ENCODE measurements at regions not wholly inside any gene's neighbourhood (a gene's known extent, or its start where the extent isn't known, plus 50 kb on each side); places are given as distances from the start of the nearest gene placed in this dataset.

DNA sequence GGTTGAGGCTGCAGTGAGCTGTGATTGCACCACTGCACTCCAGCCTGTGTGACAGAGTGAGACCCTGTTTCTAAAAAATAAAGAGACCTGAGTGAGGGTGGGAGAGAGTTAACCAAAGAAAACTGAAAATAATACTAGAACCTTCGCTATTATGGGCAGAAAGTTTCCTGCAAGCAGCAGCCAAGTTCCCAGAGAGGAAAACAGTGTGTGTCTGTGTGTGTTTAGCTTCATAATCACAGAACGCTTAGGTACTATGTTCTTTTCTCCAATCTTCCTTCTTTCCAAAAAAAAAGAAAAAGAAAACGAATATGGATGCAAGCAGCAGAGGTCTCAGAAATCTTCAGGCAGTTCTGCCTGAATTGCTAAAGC is 170.0 kb downstream of the LY86 start:
- H3K9me2 ChIP-seq (ENCODE audit: insufficient read depth) = 0 out of 2 replicates have a peak, but pooled peaks cover 4% of the 10 kb centered on the region
- ATAC-seq = no peak
- H3K27ac ChIP-seq (ENCODE audit: low read depth) = peak overlapping the region; percentile 81; the same call in 1 of the 2 replicates
- no peaks in the 10 kb centered on the region for H3K27me3 ChIP-seq (ENCODE audit: insufficient read depth)
- H4K20me1 ChIP-seq (replicated peaks; ENCODE audit: insufficient read depth) = no peaks in the 10 kb centered on the region
- TF ChIP-seq EZH2phosphoT487 (IDR thresholded peaks at IDR 0.05; ENCODE audit: unreplicated experiment) = no peak
- TF ChIP-seq ZNF114 (CRISPR knock-in tag; IDR thresholded peaks at IDR 0.05) = no peak
- TF ChIP-seq, protein P1, sequence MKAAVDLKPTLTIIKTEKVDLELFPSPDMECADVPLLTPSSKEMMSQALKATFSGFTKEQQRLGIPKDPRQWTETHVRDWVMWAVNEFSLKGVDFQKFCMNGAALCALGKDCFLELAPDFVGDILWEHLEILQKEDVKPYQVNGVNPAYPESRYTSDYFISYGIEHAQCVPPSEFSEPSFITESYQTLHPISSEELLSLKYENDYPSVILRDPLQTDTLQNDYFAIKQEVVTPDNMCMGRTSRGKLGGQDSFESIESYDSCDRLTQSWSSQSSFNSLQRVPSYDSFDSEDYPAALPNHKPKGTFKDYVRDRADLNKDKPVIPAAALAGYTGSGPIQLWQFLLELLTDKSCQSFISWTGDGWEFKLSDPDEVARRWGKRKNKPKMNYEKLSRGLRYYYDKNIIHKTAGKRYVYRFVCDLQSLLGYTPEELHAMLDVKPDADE (IDR thresholded peaks at IDR 0.05) = no peak
- TF ChIP-seq, protein P2, sequence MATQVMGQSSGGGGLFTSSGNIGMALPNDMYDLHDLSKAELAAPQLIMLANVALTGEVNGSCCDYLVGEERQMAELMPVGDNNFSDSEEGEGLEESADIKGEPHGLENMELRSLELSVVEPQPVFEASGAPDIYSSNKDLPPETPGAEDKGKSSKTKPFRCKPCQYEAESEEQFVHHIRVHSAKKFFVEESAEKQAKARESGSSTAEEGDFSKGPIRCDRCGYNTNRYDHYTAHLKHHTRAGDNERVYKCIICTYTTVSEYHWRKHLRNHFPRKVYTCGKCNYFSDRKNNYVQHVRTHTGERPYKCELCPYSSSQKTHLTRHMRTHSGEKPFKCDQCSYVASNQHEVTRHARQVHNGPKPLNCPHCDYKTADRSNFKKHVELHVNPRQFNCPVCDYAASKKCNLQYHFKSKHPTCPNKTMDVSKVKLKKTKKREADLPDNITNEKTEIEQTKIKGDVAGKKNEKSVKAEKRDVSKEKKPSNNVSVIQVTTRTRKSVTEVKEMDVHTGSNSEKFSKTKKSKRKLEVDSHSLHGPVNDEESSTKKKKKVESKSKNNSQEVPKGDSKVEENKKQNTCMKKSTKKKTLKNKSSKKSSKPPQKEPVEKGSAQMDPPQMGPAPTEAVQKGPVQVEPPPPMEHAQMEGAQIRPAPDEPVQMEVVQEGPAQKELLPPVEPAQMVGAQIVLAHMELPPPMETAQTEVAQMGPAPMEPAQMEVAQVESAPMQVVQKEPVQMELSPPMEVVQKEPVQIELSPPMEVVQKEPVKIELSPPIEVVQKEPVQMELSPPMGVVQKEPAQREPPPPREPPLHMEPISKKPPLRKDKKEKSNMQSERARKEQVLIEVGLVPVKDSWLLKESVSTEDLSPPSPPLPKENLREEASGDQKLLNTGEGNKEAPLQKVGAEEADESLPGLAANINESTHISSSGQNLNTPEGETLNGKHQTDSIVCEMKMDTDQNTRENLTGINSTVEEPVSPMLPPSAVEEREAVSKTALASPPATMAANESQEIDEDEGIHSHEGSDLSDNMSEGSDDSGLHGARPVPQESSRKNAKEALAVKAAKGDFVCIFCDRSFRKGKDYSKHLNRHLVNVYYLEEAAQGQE (IDR thresholded peaks at IDR 0.05; ENCODE audit: unreplicated experiment) = no peak
- TF ChIP-seq, protein P3, sequence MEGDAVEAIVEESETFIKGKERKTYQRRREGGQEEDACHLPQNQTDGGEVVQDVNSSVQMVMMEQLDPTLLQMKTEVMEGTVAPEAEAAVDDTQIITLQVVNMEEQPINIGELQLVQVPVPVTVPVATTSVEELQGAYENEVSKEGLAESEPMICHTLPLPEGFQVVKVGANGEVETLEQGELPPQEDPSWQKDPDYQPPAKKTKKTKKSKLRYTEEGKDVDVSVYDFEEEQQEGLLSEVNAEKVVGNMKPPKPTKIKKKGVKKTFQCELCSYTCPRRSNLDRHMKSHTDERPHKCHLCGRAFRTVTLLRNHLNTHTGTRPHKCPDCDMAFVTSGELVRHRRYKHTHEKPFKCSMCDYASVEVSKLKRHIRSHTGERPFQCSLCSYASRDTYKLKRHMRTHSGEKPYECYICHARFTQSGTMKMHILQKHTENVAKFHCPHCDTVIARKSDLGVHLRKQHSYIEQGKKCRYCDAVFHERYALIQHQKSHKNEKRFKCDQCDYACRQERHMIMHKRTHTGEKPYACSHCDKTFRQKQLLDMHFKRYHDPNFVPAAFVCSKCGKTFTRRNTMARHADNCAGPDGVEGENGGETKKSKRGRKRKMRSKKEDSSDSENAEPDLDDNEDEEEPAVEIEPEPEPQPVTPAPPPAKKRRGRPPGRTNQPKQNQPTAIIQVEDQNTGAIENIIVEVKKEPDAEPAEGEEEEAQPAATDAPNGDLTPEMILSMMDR (conservative IDR thresholded peaks at IDR 0.05; ENCODE audit: low read depth in 2 of 2) = no peak
- TF ChIP-seq ZNF331 (CRISPR knock-in tag; IDR thresholded peaks at IDR 0.05; ENCODE audit: low read depth) = no peak
- TF ChIP-seq, protein P4, sequence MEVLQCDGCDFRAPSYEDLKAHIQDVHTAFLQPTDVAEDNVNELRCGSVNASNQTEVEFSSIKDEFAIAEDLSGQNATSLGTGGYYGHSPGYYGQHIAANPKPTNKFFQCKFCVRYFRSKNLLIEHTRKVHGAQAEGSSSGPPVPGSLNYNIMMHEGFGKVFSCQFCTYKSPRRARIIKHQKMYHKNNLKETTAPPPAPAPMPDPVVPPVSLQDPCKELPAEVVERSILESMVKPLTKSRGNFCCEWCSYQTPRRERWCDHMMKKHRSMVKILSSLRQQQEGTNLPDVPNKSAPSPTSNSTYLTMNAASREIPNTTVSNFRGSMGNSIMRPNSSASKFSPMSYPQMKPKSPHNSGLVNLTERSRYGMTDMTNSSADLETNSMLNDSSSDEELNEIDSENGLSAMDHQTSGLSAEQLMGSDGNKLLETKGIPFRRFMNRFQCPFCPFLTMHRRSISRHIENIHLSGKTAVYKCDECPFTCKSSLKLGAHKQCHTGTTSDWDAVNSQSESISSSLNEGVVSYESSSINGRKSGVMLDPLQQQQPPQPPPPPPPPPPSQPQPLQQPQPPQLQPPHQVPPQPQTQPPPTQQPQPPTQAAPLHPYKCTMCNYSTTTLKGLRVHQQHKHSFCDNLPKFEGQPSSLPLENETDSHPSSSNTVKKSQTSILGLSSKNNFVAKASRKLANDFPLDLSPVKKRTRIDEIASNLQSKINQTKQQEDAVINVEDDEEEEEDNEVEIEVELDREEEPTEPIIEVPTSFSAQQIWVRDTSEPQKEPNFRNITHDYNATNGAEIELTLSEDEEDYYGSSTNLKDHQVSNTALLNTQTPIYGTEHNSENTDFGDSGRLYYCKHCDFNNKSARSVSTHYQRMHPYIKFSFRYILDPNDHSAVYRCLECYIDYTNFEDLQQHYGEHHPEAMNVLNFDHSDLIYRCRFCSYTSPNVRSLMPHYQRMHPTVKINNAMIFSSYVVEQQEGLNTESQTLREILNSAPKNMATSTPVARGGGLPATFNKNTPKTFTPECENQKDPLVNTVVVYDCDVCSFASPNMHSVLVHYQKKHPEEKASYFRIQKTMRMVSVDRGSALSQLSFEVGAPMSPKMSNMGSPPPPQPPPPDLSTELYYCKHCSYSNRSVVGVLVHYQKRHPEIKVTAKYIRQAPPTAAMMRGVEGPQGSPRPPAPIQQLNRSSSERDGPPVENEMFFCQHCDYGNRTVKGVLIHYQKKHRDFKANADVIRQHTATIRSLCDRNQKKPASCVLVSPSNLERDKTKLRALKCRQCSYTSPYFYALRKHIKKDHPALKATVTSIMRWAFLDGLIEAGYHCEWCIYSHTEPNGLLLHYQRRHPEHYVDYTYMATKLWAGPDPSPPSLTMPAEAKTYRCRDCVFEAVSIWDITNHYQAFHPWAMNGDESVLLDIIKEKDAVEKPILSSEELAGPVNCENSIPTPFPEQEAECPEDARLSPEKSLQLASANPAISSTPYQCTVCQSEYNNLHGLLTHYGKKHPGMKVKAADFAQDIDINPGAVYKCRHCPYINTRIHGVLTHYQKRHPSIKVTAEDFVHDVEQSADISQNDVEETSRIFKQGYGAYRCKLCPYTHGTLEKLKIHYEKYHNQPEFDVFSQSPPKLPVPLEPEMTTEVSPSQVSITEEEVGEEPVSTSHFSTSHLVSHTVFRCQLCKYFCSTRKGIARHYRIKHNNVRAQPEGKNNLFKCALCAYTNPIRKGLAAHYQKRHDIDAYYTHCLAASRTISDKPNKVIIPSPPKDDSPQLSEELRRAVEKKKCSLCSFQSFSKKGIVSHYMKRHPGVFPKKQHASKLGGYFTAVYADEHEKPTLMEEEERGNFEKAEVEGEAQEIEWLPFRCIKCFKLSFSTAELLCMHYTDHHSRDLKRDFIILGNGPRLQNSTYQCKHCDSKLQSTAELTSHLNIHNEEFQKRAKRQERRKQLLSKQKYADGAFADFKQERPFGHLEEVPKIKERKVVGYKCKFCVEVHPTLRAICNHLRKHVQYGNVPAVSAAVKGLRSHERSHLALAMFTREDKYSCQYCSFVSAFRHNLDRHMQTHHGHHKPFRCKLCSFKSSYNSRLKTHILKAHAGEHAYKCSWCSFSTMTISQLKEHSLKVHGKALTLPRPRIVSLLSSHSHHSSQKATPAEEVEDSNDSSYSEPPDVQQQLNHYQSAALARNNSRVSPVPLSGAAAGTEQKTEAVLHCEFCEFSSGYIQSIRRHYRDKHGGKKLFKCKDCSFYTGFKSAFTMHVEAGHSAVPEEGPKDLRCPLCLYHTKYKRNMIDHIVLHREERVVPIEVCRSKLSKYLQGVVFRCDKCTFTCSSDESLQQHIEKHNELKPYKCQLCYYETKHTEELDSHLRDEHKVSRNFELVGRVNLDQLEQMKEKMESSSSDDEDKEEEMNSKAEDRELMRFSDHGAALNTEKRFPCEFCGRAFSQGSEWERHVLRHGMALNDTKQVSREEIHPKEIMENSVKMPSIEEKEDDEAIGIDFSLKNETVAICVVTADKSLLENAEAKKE (CRISPR knock-in tag; IDR thresholded peaks at IDR 0.05) = no peak
- no peak for TF ChIP-seq POLR2AphosphoS5 (IDR thresholded peaks at IDR 0.05; ENCODE audit: low read depth)
- TF ChIP-seq EZH2 (IDR thresholded peaks at IDR 0.05; ENCODE audit: low read depth, unreplicated experiment) = no peak
- TF ChIP-seq CREB1 (CRISPR knock-in tag; IDR thresholded peaks at IDR 0.05; ENCODE audit: low read depth) = no peak
- TF ChIP-seq JUNB (IDR thresholded peaks at IDR 0.05; ENCODE audit: unreplicated experiment) = no peak
- peak overlapping the region; percentile 61 for H3K4me3 Mint-ChIP-seq
- no peaks in the 10 kb centered on the region for H3K9me3 Mint-ChIP-seq
- peak overlapping the region; percentile 88 for H3K27ac Mint-ChIP-seq
- no peaks in the 10 kb centered on the region for H3K79me2 ChIP-seq (replicated peaks; ENCODE audit: insufficient read depth)
- peaks cover 19% of the 10 kb centered on the region for H3K4me1 Mint-ChIP-seq
- no peak for DNase-seq (ENCODE audit: low spot score)
- peaks cover 8% of the 10 kb centered on the region for H3K4me1 ChIP-seq (ENCODE audit: insufficient read depth)
- peaks cover 5% of the 10 kb centered on the region for H3K27me3 Mint-ChIP-seq (ENCODE audit: insufficient read depth, low read depth, poor library complexity)
- H3K36me3 Mint-ChIP-seq (ENCODE audit: low read depth) = no peaks in the 10 kb centered on the region
- H3K36me3 ChIP-seq (ENCODE audit: insufficient read depth) = no peaks in the 10 kb centered on the region
- peak overlapping the region; percentile 70 for H3K4me2 ChIP-seq
- no peaks in the 10 kb centered on the region for H3F3A ChIP-seq (replicated peaks; ENCODE audit: low read depth)
- peak overlapping the region; percentile 98 for H2AFZ ChIP-seq
- peak overlapping the region; percentile 44; the same call in 1 of the 2 replicates for H3K4me3 ChIP-seq
